Mucosa of stomach (tissue), 1 donor: ENCODE measurements at regions not wholly inside any gene's neighbourhood (a gene's known extent, or its start where the extent isn't known, plus 50 kb on each side); places are given as distances from the start of the nearest gene placed in this dataset.

Source experiments
- H3K27me3 ChIP-seq: one replicate; pipeline ENCODE4 v1.7.0; 2013; ENCODE audit warnings: mild to moderate bottlenecking, low read length; ENCODE audit not compliant: control insufficient read depth, insufficient read depth
- H3K36me3 ChIP-seq: one replicate; pipeline ENCODE4 v1.7.0; 2013; ENCODE audit warnings: low read length; ENCODE audit not compliant: control insufficient read depth, insufficient read depth
- H3K4me1 ChIP-seq: one replicate; pipeline ENCODE4 v1.7.0; 2013; ENCODE audit warnings: mild to moderate bottlenecking, low read length; ENCODE audit not compliant: control insufficient read depth, insufficient read depth
- H3K4me3 ChIP-seq: one replicate; pipeline ENCODE4 v1.7.0; 2013; ENCODE audit warnings: low read length
- H3K9ac ChIP-seq: one replicate; pipeline ENCODE4 v1.7.0; 2013; ENCODE audit warnings: mild to moderate bottlenecking, low read length, moderate library complexity
- H3K9me3 ChIP-seq: one replicate; pipeline ENCODE4 v1.7.0; 2013; ENCODE audit warnings: mild to moderate bottlenecking, low read length, moderate library complexity; ENCODE audit not compliant: control insufficient read depth
- donor health status: Pancreatic carcinoma.

DNA sequence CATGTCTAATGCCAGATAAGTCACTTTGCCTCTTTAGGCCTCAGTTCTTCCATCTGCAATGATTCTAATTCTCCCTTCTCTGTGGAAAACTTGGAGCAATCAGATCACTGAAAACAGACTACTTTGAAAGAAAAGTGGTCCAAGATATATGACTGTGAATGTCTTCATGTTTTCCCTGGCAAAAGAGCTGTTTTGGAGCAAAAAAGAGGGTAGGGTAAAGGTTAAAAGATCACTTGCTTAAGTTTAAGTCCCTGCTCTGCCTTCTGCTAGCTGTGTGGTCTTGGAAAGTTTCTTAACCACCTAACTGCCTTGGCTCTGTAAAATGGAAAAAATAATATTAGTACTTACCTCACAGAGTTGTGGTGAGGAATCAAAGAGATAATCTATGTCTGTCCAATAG lies 140.3 kb upstream of the PAK3 start:
- Histone ChIP-seq H3K9me3 (no peaks in the 10 kb centered on the region), H3K9ac (no peak overlapping the region), H3K4me1 (no peaks in the 10 kb centered on the region), H3K27me3 (no peaks in the 10 kb centered on the region), H3K36me3 (no peaks in the 10 kb centered on the region), H3K4me3 (no peak overlapping the region)

DNA sequence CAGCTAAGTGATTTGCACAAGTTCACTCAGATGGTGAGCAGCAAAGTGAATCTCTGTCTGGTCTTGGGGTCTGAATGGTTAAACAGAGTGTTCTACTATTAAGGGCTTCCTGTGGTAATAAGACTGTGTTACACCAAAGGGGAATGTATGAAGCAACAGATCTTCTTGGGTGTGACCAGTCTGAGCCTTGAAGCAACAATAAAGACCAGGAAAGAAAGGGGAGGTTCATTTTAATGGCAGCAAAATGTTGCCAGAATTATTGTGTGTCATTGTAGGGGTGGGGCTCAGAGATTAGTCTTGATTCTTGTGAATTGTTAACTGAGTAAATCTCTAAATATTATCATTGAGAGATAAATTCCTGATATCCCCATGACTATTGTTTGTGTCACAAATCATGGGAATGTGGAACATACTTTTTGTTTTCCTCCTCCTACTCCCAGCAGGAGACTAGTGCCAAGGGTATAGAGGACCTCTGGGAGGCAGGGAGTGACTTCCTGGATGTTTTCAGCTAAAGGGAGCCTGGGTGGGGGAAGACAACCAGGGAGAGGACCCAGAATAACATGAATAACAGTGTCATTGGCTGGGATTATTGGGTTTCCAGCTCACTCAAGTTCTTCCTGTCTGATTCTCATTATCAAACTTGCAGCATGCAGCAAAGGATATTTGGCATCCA lies 141.4 kb upstream of the PAK3 start:
- Histone ChIP-seq H3K27me3 (no peaks in the 10 kb centered on the region), H3K4me1 (no peaks in the 10 kb centered on the region), H3K9ac (no peak overlapping the region), H3K4me3 (no peak overlapping the region), H3K9me3 (no peaks in the 10 kb centered on the region), H3K36me3 (no peaks in the 10 kb centered on the region)

GRCh38 chrX:110951472-110952269 lies 144.3 kb upstream of the PAK3 start:
- Histone ChIP-seq H3K36me3 (no peaks in the 10 kb centered on the region), H3K27me3 (no peaks in the 10 kb centered on the region), H3K9ac (no peak overlapping the region), H3K4me1 (no peaks in the 10 kb centered on the region), H3K4me3 (no peak overlapping the region), H3K9me3 (no peaks in the 10 kb centered on the region)

- Histone ChIP-seq H3K4me3 (no peak overlapping the region), H3K9ac (no peak overlapping the region), H3K27me3 (no peaks in the 10 kb centered on the region)
These were observed 149.4 kb upstream of the CHRDL1 start for GRCh38 chrX:110944751-110945675.

DNA sequence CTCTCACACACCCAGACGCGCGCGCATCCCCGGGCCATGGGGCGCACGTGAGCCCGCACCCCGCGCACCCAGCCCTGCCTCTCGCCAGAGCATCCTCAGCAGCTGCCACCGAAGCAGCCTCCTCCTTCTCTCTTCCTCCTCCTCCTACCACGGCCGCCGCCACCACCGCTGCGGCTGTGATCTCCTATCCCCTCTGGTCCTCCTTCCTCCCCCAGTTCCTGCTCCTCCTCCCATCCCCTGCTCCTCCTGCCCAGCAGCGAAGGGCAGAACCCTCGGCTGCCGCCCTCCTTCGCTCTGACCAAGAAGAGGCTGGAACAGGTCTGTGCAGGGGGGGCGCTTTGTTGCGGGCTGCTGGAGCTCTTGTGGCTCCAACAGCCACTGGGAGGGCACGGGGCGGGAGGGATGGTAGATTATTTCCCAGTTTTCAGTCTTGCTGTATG lies 148.7 kb upstream of the CHRDL1 start:
- H3K9me3 ChIP-seq: no peaks in the 10 kb centered on the region
- no peak overlapping the region for H3K9ac ChIP-seq
- H3K36me3 ChIP-seq: no peaks in the 10 kb centered on the region
- H3K4me1 ChIP-seq: peaks cover 3% of the 10 kb centered on the region
- peak overlapping the region; percentile 19 for H3K4me3 ChIP-seq
- no peaks in the 10 kb centered on the region for H3K27me3 ChIP-seq

More at GRCh38 chrX:110944751-110945675, 149.4 kb upstream of the CHRDL1 start:
- Histone ChIP-seq H3K9me3 (no peaks in the 10 kb centered on the region), H3K4me1 (peaks cover 3% of the 10 kb centered on the region), H3K36me3 (no peaks in the 10 kb centered on the region)

- no peaks in the 10 kb centered on the region for H3K9me3 ChIP-seq
- no peaks in the 10 kb centered on the region for H3K36me3 ChIP-seq
- no peaks in the 10 kb centered on the region for H3K27me3 ChIP-seq
- no peak overlapping the region for H3K9ac ChIP-seq
- H3K4me3 ChIP-seq: no peak overlapping the region
- peaks cover 10% of the 10 kb centered on the region for H3K4me1 ChIP-seq
These were observed 146.3 kb upstream of the CHRDL1 start for GRCh38 chrX:110941906-110942305.

- H3K27me3 ChIP-seq: no peaks in the 10 kb centered on the region
These were observed 143.5 kb upstream of the CHRDL1 start for GRCh38 chrX:110938977-110939732.

DNA sequence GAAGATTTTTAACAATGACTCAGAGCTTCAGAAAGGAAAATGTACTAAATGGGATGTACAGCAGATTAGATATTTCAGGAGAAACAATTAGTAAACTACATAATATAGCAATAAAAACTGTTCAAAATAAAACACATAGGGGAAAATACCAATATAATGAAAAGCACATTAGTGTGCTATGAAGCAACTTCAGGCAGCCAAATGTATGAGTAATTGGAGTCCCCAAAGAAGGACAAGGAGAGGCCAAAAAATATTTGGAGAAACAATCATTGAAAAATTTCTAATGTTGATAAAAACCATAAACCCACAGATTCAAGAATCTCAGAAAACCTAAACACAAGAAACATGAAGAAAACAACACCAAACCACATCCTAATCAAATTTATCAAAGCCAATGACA lies 129.3 kb upstream of the CHRDL1 start:
- Histone ChIP-seq H3K27me3 (no peaks in the 10 kb centered on the region), H3K4me1 (no peaks in the 10 kb centered on the region), H3K36me3 (no peaks in the 10 kb centered on the region), H3K9me3 (no peaks in the 10 kb centered on the region), H3K9ac (no peak overlapping the region), H3K4me3 (no peak overlapping the region)

More at GRCh38 chrX:110938977-110939732, 143.5 kb upstream of the CHRDL1 start:
- Histone ChIP-seq H3K4me3 (no peak overlapping the region), H3K9me3 (no peaks in the 10 kb centered on the region), H3K9ac (no peak overlapping the region), H3K4me1 (peaks cover 10% of the 10 kb centered on the region), H3K36me3 (no peaks in the 10 kb centered on the region)

- Histone ChIP-seq H3K9ac (no peak overlapping the region), H3K36me3 (no peaks in the 10 kb centered on the region), H3K4me1 (no peaks in the 10 kb centered on the region), H3K4me3 (no peak overlapping the region), H3K9me3 (no peaks in the 10 kb centered on the region), H3K27me3 (no peaks in the 10 kb centered on the region)
These were observed 125.4 kb upstream of the CHRDL1 start for GRCh38 chrX:110920991-110921390.

DNA sequence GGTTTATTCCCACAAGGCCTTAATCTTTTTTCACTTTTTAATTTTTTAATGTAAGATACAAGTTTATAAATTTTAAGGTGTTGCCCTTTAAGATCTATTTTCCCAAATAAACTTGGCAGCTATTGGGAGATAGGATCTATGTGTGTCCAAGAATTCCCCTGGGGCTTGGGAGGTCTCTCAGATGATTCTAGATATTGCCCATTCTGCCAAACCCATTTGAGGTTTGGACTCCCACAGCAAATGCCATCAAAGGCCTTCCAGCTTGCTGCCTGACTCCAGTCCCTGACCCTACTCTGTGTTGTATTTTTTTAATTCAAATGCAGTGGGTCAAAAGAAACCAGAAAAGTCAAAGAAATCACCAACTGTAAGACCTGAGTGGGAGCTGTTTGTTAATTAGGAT lies 120.0 kb upstream of the CHRDL1 start:
- no peaks in the 10 kb centered on the region for H3K27me3 ChIP-seq
- no peaks in the 10 kb centered on the region for H3K9me3 ChIP-seq
- H3K36me3 ChIP-seq: no peaks in the 10 kb centered on the region
- no peak overlapping the region for H3K9ac ChIP-seq
- no peak overlapping the region for H3K4me3 ChIP-seq
- no peaks in the 10 kb centered on the region for H3K4me1 ChIP-seq

- H3K9ac ChIP-seq: no peak overlapping the region
- no peak overlapping the region for H3K4me3 ChIP-seq
- no peaks in the 10 kb centered on the region for H3K4me1 ChIP-seq
- no peaks in the 10 kb centered on the region for H3K27me3 ChIP-seq
- H3K36me3 ChIP-seq: no peaks in the 10 kb centered on the region
- no peaks in the 10 kb centered on the region for H3K9me3 ChIP-seq
These were observed 119.5 kb upstream of the CHRDL1 start for GRCh38 chrX:110915111-110915510.
